NB4 (cell line): ENCODE measurements at regions not wholly inside any gene's neighbourhood (a gene's known extent, or its start where the extent isn't known, plus 50 kb on each side); places are given as distances from the start of the nearest gene placed in this dataset.

Source experiments
- MYC ChIP-seq: IDR thresholded peaks from 2 replicates; pipeline ENCODE4 v1.6.1; 2011; ENCODE audit warnings: low read depth, low read length
- POLR2A ChIP-seq: IDR thresholded peaks from 2 replicates; pipeline ENCODE4 v1.6.1; 2011; ENCODE audit warnings: mild to moderate bottlenecking; ENCODE audit not compliant: insufficient read length; ENCODE audit errors: extremely low read depth
- TF ChIP-seq, protein P1 (sequence below): IDR thresholded peaks from one replicate; pipeline ENCODE4 v1.5.1; 2012; ENCODE audit warnings: low read depth, low read length
- TF ChIP-seq, protein P2 (sequence below): IDR thresholded peaks from 2 replicates; pipeline ENCODE4 v1.6.1; 2011; ENCODE audit warnings: low read depth, low read length

GRCh38 chr11:23278121-23278520 is 417.8 kb upstream of the CCDC179 start:
- TF ChIP-seq, protein P1, sequence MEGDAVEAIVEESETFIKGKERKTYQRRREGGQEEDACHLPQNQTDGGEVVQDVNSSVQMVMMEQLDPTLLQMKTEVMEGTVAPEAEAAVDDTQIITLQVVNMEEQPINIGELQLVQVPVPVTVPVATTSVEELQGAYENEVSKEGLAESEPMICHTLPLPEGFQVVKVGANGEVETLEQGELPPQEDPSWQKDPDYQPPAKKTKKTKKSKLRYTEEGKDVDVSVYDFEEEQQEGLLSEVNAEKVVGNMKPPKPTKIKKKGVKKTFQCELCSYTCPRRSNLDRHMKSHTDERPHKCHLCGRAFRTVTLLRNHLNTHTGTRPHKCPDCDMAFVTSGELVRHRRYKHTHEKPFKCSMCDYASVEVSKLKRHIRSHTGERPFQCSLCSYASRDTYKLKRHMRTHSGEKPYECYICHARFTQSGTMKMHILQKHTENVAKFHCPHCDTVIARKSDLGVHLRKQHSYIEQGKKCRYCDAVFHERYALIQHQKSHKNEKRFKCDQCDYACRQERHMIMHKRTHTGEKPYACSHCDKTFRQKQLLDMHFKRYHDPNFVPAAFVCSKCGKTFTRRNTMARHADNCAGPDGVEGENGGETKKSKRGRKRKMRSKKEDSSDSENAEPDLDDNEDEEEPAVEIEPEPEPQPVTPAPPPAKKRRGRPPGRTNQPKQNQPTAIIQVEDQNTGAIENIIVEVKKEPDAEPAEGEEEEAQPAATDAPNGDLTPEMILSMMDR: no peak
- no peak for TF ChIP-seq POLR2A
- TF ChIP-seq, protein P2, sequence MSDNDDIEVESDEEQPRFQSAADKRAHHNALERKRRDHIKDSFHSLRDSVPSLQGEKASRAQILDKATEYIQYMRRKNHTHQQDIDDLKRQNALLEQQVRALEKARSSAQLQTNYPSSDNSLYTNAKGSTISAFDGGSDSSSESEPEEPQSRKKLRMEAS: no peak
- TF ChIP-seq MYC: no peak
